Neutrophil (primary cell): ENCODE measurements at regions not wholly inside any gene's neighbourhood (a gene's known extent, or its start where the extent isn't known, plus 50 kb on each side); places are given as distances from the start of the nearest gene placed in this dataset.

Experiments used
- H3K27ac ChIP-seq: fragments of 200-600 bp; sonication (generic); 2 replicates; pipeline ENCODE4 v1.5.1; 2016; ENCODE audit warnings: mild to moderate bottlenecking, moderate library complexity
- H3K27me3 ChIP-seq: fragments of 200-600 bp; sonication (generic); 2 replicates; pipeline ENCODE4 v1.6.0; 2016; ENCODE audit warnings: mild to moderate bottlenecking
- H3K36me3 ChIP-seq: fragments of 200-600 bp; sonication (generic); 2 replicates; pipeline ENCODE4 v1.5.1; 2017
- H3K4me1 ChIP-seq, 2 experiments: fragments of 200-600 bp in 1 of 2; sonication (generic) in 1 of 2; 1 replicate in 1 of 2; 2 replicates in 1 of 2; pipeline versions ENCODE4 v1.5.1 to v1.6.1; 2013 to 2016; ENCODE audit warnings: low read depth in 1 of 2, low read length in 1 of 2, mild to moderate bottlenecking in 1 of 2, moderate library complexity in 1 of 2; ENCODE audit not compliant: control insufficient read depth in 1 of 2, insufficient read depth in 1 of 2
- H3K4me3 ChIP-seq, 2 experiments: fragments of 200-600 bp in 1 of 2; sonication (generic) in 1 of 2; 1 replicate in 1 of 2; 2 replicates in 1 of 2; pipeline ENCODE4 v1.5.1; 2013 to 2016; ENCODE audit warnings: low read depth in 1 of 2, low read length in 1 of 2, mild to moderate bottlenecking in 1 of 2, moderate library complexity in 1 of 2
- H3K9me3 ChIP-seq: fragments of 200-600 bp; sonication (generic); 2 replicates; pipeline ENCODE4 v1.5.1; 2016
- TF ChIP-seq, protein P1 (sequence below): fragments of 200-600 bp; sonication (generic); IDR thresholded peaks from 2 replicates; pipeline ENCODE4 v1.5.1; 2016; ENCODE audit warnings: antibody characterized with exemption

DNA sequence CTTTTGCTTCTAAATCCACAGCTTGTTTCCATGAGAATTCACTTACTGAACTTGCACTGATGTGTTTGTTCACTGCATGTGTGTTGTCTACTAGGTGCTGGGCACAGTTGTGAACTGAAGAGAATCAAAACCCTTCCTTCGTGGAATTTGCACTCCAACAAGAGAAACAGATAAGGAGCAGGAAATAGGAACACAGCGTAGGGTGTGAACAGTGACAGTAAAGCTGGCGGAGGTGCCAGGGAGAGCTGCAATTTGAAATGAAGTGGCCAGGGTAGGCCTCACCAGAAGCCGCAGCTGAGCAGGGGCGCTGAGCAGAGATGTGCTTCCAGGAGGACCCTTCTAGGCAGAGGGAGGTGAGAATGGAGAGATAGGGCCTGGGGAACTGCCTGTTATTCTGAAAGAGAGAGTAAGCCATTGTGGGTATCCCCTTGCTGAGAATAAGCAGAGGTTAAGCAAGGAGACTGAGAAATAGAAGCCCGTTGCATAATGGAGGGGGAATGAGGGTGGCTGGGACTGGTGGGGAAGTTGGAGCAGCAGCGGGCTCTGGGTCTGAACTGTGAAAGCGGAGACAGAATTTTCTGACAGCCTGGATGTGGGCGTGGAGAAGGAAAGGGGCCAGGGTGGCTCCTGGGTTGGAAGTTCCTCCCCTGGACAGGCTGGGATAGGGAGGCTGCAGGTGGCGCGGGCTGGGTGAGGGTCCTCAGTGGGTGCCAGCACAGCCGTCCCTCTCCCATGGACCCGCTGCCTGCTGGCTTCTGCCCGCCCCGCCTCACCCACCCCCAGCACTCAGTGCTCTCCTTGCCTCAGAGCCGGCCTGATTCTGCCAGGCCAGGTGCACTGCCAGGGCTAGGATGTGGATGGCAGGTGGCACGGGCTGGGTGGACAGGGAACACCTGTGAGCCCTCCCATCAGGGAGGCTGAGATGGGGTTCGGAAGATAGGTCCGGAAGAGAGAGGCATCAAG, 114.7 kb upstream of the AFDN start:
- TF ChIP-seq, protein P1, sequence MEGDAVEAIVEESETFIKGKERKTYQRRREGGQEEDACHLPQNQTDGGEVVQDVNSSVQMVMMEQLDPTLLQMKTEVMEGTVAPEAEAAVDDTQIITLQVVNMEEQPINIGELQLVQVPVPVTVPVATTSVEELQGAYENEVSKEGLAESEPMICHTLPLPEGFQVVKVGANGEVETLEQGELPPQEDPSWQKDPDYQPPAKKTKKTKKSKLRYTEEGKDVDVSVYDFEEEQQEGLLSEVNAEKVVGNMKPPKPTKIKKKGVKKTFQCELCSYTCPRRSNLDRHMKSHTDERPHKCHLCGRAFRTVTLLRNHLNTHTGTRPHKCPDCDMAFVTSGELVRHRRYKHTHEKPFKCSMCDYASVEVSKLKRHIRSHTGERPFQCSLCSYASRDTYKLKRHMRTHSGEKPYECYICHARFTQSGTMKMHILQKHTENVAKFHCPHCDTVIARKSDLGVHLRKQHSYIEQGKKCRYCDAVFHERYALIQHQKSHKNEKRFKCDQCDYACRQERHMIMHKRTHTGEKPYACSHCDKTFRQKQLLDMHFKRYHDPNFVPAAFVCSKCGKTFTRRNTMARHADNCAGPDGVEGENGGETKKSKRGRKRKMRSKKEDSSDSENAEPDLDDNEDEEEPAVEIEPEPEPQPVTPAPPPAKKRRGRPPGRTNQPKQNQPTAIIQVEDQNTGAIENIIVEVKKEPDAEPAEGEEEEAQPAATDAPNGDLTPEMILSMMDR = no peak
- Histone ChIP-seq H3K4me1 (peaks cover 0 to 10% of the 10 kb centered on the region in 2 experiments), H3K27ac (no peak overlapping the region), H3K36me3 (no peaks in the 10 kb centered on the region), H3K4me3 (no peak overlapping the region), H3K9me3 (no peaks in the 10 kb centered on the region), H3K27me3 (peaks cover 47% of the 10 kb centered on the region)

DNA sequence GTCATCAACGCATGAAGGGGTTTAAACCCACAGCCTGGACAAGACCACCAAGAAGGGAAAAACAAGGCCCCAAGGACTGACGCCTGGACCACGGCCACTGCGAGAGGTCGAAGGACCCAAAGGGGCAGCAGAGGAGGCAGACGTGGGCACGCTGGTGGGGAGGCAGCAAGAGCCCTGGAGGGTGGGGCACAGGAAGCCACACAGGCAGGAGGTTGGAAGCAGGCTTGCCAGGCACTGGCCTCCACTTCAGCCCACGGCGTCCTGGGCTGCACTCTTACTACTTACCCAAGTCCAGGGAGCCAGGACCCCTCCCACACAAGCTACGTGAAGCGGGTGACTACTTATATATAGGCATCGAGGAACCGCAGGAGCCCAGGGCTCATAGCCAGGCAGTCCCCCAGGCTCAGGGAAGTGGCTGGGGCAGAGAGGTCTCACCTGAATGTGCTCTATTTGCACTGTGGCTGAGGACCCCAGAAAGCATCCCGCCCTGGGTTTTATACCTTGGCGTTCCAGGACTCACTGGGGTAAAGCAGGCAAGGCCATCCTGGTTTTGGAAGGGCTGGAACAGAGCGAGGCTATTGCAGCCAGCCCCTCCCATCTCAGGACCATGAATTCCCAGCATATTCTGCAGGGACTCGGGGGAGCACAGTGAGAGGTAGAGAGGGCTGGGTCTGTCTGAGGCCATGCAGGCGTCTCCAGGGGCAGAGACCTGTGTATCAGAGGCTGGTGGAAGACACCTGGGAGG, 113.8 kb upstream of the AFDN start:
- Histone ChIP-seq H3K4me3 (no peak overlapping the region), H3K27ac (no peak overlapping the region), H3K36me3 (no peaks in the 10 kb centered on the region), H3K4me1 (peaks cover 0 to 10% of the 10 kb centered on the region in 2 experiments), H3K9me3 (no peaks in the 10 kb centered on the region), H3K27me3 (peaks cover 44% of the 10 kb centered on the region)
- TF ChIP-seq, protein P1 = no peak

DNA sequence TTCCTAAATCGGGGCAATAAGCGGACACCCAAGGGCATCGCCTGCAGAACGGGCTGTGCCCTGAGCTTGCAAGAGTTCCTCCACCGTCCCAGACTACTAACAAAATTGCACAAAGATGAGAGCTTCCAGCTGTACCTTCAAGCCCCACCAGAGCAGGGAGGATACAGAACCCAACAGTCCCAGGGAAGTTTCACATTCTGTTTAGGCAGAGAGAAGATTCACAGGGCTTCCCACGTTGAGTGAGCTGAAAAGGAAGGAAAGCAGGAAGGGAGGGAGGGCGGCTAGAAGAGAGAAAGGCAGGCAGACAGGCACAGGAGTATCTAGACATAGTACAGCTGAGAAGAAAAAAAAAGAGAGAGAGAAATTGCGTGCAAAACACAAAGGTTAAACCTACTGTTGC, 112.6 kb upstream of the AFDN start:
- TF ChIP-seq, protein P1 = no peak
- Histone ChIP-seq H3K4me3 (no peak overlapping the region), H3K27ac (no peak overlapping the region), H3K27me3 (peaks cover 37% of the 10 kb centered on the region), H3K36me3 (no peaks in the 10 kb centered on the region), H3K4me1 (peaks cover 0 to 10% of the 10 kb centered on the region in 2 experiments), H3K9me3 (no peaks in the 10 kb centered on the region)

DNA sequence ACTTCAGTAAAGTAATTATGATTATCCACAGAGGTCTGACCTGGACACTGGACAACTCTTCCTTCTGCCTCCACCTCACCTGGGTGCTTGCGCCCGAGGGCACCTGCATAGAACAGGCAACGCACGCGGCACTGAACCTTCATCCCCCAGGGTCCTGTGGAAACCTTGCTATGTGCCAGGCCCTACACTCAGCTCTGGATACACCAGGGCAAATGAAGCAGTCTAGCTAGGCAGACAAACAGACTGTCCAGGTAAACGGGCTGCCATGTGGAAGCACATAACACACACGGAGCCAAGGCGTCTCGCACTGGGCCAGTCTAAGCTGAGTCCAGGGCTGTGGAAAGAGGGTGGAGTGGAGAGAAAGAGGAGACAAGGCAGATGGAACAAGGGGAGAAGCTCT, 109.3 kb upstream of the AFDN start:
- TF ChIP-seq, protein P1 = no peak
- Histone ChIP-seq H3K4me1 (no peaks in the 10 kb centered on the region), H3K27me3 (peaks cover 38% of the 10 kb centered on the region), H3K36me3 (no peaks in the 10 kb centered on the region), H3K9me3 (no peaks in the 10 kb centered on the region), H3K27ac (no peak overlapping the region), H3K4me3 (no peak overlapping the region)

DNA sequence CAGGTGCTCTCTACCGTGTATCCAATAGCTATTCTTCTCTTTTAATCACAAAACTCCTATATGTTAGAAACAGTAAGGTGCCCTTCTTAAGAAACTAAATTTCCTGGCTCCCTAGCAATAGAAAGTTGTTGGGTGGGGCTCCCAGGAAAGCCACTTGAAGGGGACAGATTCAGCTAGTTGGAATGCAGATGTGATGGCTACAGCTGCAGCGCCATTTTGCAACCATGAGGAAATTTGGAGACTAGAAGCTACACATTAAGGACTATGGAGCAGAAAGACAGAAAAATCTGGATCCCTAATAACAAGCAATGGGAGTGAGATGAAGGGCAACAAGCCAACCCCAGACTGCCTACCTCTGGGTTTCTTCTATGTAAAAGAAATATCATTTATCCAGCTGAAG, 108.8 kb upstream of the AFDN start:
- Histone ChIP-seq H3K9me3 (no peaks in the 10 kb centered on the region), H3K27me3 (peaks cover 40% of the 10 kb centered on the region), H3K4me3 (no peak overlapping the region), H3K4me1 (no peaks in the 10 kb centered on the region), H3K36me3 (no peaks in the 10 kb centered on the region), H3K27ac (no peak overlapping the region)
- TF ChIP-seq, protein P1 = no peak
